WTC11 (cell line): ENCODE measurements at regions not wholly inside any gene's neighbourhood (a gene's known extent, or its start where the extent isn't known, plus 50 kb on each side); places are given as distances from the start of the nearest gene placed in this dataset.

Experiments used
- ATAC-seq: fragments of 200-7000 bp; cut with Tn5 transposase; 2 replicates; pipeline ENCODE4 v1.10.0; 2021; ENCODE audit warnings: mild to moderate bottlenecking, moderate library complexity
- CTCF ChIA-PET: fragments of 300-600 bp; sonication (Branson Sonifier 250); formaldehyde crosslinking; loops from one replicate; lab custom pipeline; 2021; ENCODE audit warnings: antibody characterized with exemption; lab: Charles Lee
- POLR2A ChIA-PET: fragments of 350-600 bp; sonication (Branson Sonifier 250); formaldehyde crosslinking; loops from one replicate; lab custom pipeline; 2021; ENCODE audit warnings: antibody characterized with exemption; lab: Charles Lee
- DNase-seq: peaks from one replicate; pipeline ENCODE4 v3.0.0; 2021; ENCODE audit warnings: low spot score
- H3K27ac Mint-ChIP-seq: 2 replicates; pipeline ENCODE4 v1.8.0; 2021; ENCODE audit warnings: mixed read lengths
- H3K27me3 Mint-ChIP-seq: 2 replicates; pipeline ENCODE4 v1.8.0; 2021; ENCODE audit warnings: low read depth, mild to moderate bottlenecking, moderate library complexity, mixed read lengths
- H3K36me3 Mint-ChIP-seq: 2 replicates; pipeline ENCODE4 v1.8.0; 2021; ENCODE audit warnings: mixed read lengths
- H3K4me1 Mint-ChIP-seq: 2 replicates; pipeline ENCODE4 v1.8.0; 2022; ENCODE audit warnings: mixed read lengths
- H3K4me3 Mint-ChIP-seq: 2 replicates; pipeline ENCODE4 v1.8.0; 2021; ENCODE audit warnings: mild to moderate bottlenecking, moderate library complexity, mixed read lengths
- H3K9me3 Mint-ChIP-seq: 2 replicates; pipeline ENCODE4 v1.8.0; 2021; ENCODE audit warnings: mixed read lengths
- ATF3 ChIP-seq: sonication (generic); formaldehyde crosslinking; conservative IDR thresholded peaks from 2 replicates; pipeline ENCODE4 v1.8.1; 2022; ENCODE audit warnings: mild to moderate bottlenecking, missing genetic modification reagents
- CREB1 ChIP-seq: sonication (generic); formaldehyde crosslinking; IDR thresholded peaks from 2 replicates; pipeline ENCODE4 v1.8.0; 2023; ENCODE audit warnings: mild to moderate bottlenecking, missing genetic modification reagents
- EMX1 ChIP-seq: fragments of 250-450 bp; sonication (Bioruptor Pico); IDR thresholded peaks from 2 replicates; pipeline ENCODE4 v1.8.0; 2021; ENCODE audit warnings: mild to moderate bottlenecking
- ESRRA ChIP-seq: sonication (generic); formaldehyde crosslinking; IDR thresholded peaks from 2 replicates; pipeline ENCODE4 v1.8.1; 2022; ENCODE audit warnings: mild to moderate bottlenecking, missing genetic modification reagents, borderline replicate concordance
- GABPB1 ChIP-seq: sonication (generic); formaldehyde crosslinking; IDR thresholded peaks from 2 replicates; pipeline ENCODE4 v1.8.1; 2023; ENCODE audit warnings: mild to moderate bottlenecking, missing genetic modification reagents
- HMGA2 ChIP-seq: fragments of 250-450 bp; sonication (Bioruptor Pico); IDR thresholded peaks from 2 replicates; pipeline ENCODE4 v1.4.0; 2021; ENCODE audit warnings: mild to moderate bottlenecking, moderate library complexity
- JUN ChIP-seq: sonication (generic); formaldehyde crosslinking; IDR thresholded peaks from 2 replicates; pipeline ENCODE4 v1.8.0; 2023; ENCODE audit warnings: mild to moderate bottlenecking, missing genetic modification reagents
- KAT7 ChIP-seq: sonication (generic); formaldehyde crosslinking; IDR thresholded peaks from 2 replicates; pipeline ENCODE4 v1.8.1; 2023; ENCODE audit warnings: missing genetic modification reagents, mild to moderate bottlenecking, borderline replicate concordance
- MYBL2 ChIP-seq: sonication (generic); formaldehyde crosslinking; IDR thresholded peaks from 2 replicates; pipeline ENCODE4 v1.8.1; 2023; ENCODE audit warnings: mild to moderate bottlenecking, moderate library complexity, missing genetic modification reagents
- NFATC4 ChIP-seq: fragments of 250-450 bp; sonication (Bioruptor Pico); IDR thresholded peaks from 2 replicates; pipeline ENCODE4 v1.9.0; 2021; ENCODE audit warnings: mild to moderate bottlenecking
- NFYB ChIP-seq: sonication (generic); formaldehyde crosslinking; conservative IDR thresholded peaks from 2 replicates; pipeline ENCODE4 v1.8.0; 2022; ENCODE audit warnings: low read depth, missing genetic modification reagents
- NR1H2 ChIP-seq: sonication (generic); formaldehyde crosslinking; IDR thresholded peaks from 2 replicates; pipeline ENCODE4 v1.9.0; 2021; ENCODE audit warnings: mild to moderate bottlenecking, moderate library complexity, missing genetic modification reagents
- PRRX2 ChIP-seq: fragments of 250-450 bp; sonication (Bioruptor Pico); IDR thresholded peaks from 2 replicates; pipeline ENCODE4 v1.8.0; 2021; ENCODE audit warnings: mild to moderate bottlenecking
- RORB ChIP-seq: fragments of 250-450 bp; sonication (Bioruptor Pico); IDR thresholded peaks from 2 replicates; pipeline ENCODE4 v1.9.0; 2021; ENCODE audit warnings: mild to moderate bottlenecking
- SMAD3 ChIP-seq: sonication (generic); formaldehyde crosslinking; IDR thresholded peaks from 2 replicates; pipeline ENCODE4 v1.8.0; 2022; ENCODE audit warnings: missing genetic modification reagents, mild to moderate bottlenecking, borderline replicate concordance
- SP1 ChIP-seq: sonication (generic); formaldehyde crosslinking; conservative IDR thresholded peaks from 2 replicates; pipeline ENCODE4 v1.8.1; 2022; ENCODE audit warnings: missing genetic modification reagents
- TP53 ChIP-seq: sonication (generic); formaldehyde crosslinking; IDR thresholded peaks from 2 replicates; pipeline ENCODE4 v1.8.1; 2023; ENCODE audit warnings: mild to moderate bottlenecking, missing genetic modification reagents
- ZMAT4 ChIP-seq: fragments of 250-450 bp; sonication (Bioruptor Pico); IDR thresholded peaks from 2 replicates; pipeline ENCODE4 v1.9.0; 2021; ENCODE audit warnings: mild to moderate bottlenecking
- ZNF138 ChIP-seq: sonication (generic); formaldehyde crosslinking; conservative IDR thresholded peaks from 2 replicates; pipeline ENCODE4 v1.8.1; 2022; ENCODE audit warnings: mild to moderate bottlenecking, moderate library complexity, missing genetic modification reagents
- ZNF263 ChIP-seq: sonication (generic); formaldehyde crosslinking; IDR thresholded peaks from 2 replicates; pipeline ENCODE4 v1.8.1; 2022; ENCODE audit warnings: low read depth, mild to moderate bottlenecking, moderate library complexity, missing genetic modification reagents
- ZNF396 ChIP-seq: fragments of 250-450 bp; sonication (Bioruptor Pico); IDR thresholded peaks from 2 replicates; pipeline ENCODE4 v1.8.0; 2021; ENCODE audit warnings: mild to moderate bottlenecking, moderate library complexity, borderline replicate concordance
- ZNF416 ChIP-seq: fragments of 250-450 bp; sonication (Bioruptor Pico); IDR thresholded peaks from 2 replicates; pipeline ENCODE4 v1.9.0; 2021; ENCODE audit warnings: mild to moderate bottlenecking, inconsistent platforms
- ZNF425 ChIP-seq: fragments of 250-450 bp; sonication (Bioruptor Pico); conservative IDR thresholded peaks from 2 replicates; pipeline ENCODE4 v1.9.0; 2021; ENCODE audit warnings: mild to moderate bottlenecking
- ZNF671 ChIP-seq: fragments of 250-450 bp; sonication (Bioruptor Pico); IDR thresholded peaks from 2 replicates; pipeline ENCODE4 v1.8.0; 2021; ENCODE audit warnings: mild to moderate bottlenecking
- ZSCAN18 ChIP-seq: fragments of 250-450 bp; sonication (Bioruptor Pico); IDR thresholded peaks from 2 replicates; pipeline ENCODE4 v2.1.2; 2022; ENCODE audit warnings: mild to moderate bottlenecking, moderate library complexity

GRCh38 chr5:54637654-54638053 lies 120.1 kb downstream of the SNX18 start:
- DNase-seq, result no peak
- CTCF ChIA-PET, result interaction anchor here (0.6 kb wide), 1 partner anchor 307 kb away, joined by 4 read pairs; no protein-coding TSS in a partner anchor
- POLR2A ChIA-PET, result no interaction called here
- ATAC-seq, result peak; percentile 58
- Mint-ChIP-seq H3K4me1 (peaks cover 9% of the 10 kb centered on the region), H3K4me3 (no peak overlapping the region), H3K9me3 (peaks cover 4% of the 10 kb centered on the region; the same call in 1 of the 2 replicates), H3K27me3 (no peaks in the 10 kb centered on the region; the same call in 1 of the 2 replicates), H3K36me3 (no peaks in the 10 kb centered on the region), H3K27ac (no peak overlapping the region)
- TF ChIP-seq KAT7, result no peak
- no peak for TF ChIP-seq SMAD3 (CRISPR knock-in tag)
- TF ChIP-seq PRRX2 (CRISPR knock-in tag), result no peak
- no peak for TF ChIP-seq JUN (CRISPR knock-in tag)
- no peak for TF ChIP-seq HMGA2 (CRISPR knock-in tag)
- no peak for TF ChIP-seq ZNF425 (CRISPR knock-in tag)
- no peak for TF ChIP-seq ZSCAN18
- no peak for TF ChIP-seq EMX1
- TF ChIP-seq ZNF396, result no peak
- no peak for TF ChIP-seq ZMAT4 (CRISPR knock-in tag)
- no peak for TF ChIP-seq ZNF416 (CRISPR knock-in tag)
- no peak for TF ChIP-seq GABPB1
- no peak for TF ChIP-seq CREB1
- no peak for TF ChIP-seq ZNF263 (CRISPR knock-in tag)

GRCh38 chr5:54634089-54634488 lies 116.5 kb downstream of the SNX18 start:
- no peak for TF ChIP-seq ZNF263 (CRISPR knock-in tag)
- TF ChIP-seq ZNF671, result no peak
- no peak for TF ChIP-seq ZNF138 (CRISPR knock-in tag)
- TF ChIP-seq EMX1, result no peak
- no peak for TF ChIP-seq JUN (CRISPR knock-in tag)
- TF ChIP-seq HMGA2 (CRISPR knock-in tag), result no peak
- no peak for TF ChIP-seq NFYB
- no peak for TF ChIP-seq GABPB1
- TF ChIP-seq NFATC4 (CRISPR knock-in tag), result no peak
- TF ChIP-seq NR1H2 (CRISPR knock-in tag), result no peak
- no peak for TF ChIP-seq SP1 (CRISPR knock-in tag)
- TF ChIP-seq MYBL2 (CRISPR knock-in tag), result no peak
- no peak for TF ChIP-seq ATF3 (CRISPR knock-in tag)
- no peak for TF ChIP-seq TP53
- no peak for TF ChIP-seq PRRX2 (CRISPR knock-in tag)
- TF ChIP-seq RORB (CRISPR knock-in tag), result no peak
- no peak for TF ChIP-seq ESRRA
- ATAC-seq, result peak; percentile 48; the same call in 1 of the 2 replicates
- Mint-ChIP-seq H3K27ac (no peak overlapping the region), H3K36me3 (no peaks in the 10 kb centered on the region), H3K27me3 (no peaks in the 10 kb centered on the region), H3K9me3 (peaks cover 16% of the 10 kb centered on the region), H3K4me1 (peaks cover 7% of the 10 kb centered on the region; the same call in 1 of the 2 replicates), H3K4me3 (no peak overlapping the region)
- ChIA-PET CTCF (no interaction called here), POLR2A (no interaction called here)
- DNase-seq, result no peak
